Fibroblast of lung (primary cell): ENCODE measurements at regions not wholly inside any gene's neighbourhood (a gene's known extent, or its start where the extent isn't known, plus 50 kb on each side); places are given as distances from the start of the nearest gene placed in this dataset.

Experiments used
- EZH2 ChIP-seq: IDR thresholded peaks from 2 replicates; pipeline ENCODE4 v1.5.1; 2012; ENCODE audit warnings: low read length, control low read depth, mild to moderate bottlenecking; ENCODE audit errors: missing control alignments
- TF ChIP-seq, protein P1 (sequence below), 2 donors: IDR thresholded peaks in 1 of 2; conservative IDR thresholded peaks in 1 of 2; 1 replicate in 1 of 2; 2 replicates in 1 of 2; pipeline ENCODE4 v1.5.1; 2011 to 2012; ENCODE audit warnings: low read length in 2 of 2, control low read depth in 1 of 2, inconsistent platforms in 1 of 2, low read depth in 1 of 2, mild to moderate bottlenecking in 1 of 2

DNA sequence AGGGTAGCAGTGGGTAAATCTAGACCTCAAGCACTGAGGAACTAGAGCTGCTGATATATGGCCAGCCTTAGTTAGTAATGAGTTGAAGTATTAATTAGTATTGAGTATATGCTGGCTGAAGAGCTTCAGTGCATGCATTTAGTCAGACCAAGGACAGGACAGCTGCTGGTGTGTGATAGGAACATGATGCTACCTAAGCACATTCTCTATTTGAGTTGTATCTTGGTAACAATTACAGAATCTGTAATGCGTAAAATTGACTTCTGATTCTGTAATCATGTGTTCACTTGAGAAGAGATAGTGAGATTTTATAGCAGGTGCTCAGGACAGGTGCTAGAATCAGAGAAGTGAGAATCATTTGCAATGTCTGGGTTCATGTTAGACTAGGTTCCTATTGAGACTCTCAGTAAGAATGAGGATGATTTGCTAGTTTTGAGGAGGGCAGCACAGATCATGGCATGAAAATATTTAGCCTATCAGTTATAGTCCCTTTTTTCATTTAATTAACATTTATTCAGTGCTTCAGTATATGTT lies 369.4 kb upstream of the HS3ST5 start:
- TF ChIP-seq, protein P1, sequence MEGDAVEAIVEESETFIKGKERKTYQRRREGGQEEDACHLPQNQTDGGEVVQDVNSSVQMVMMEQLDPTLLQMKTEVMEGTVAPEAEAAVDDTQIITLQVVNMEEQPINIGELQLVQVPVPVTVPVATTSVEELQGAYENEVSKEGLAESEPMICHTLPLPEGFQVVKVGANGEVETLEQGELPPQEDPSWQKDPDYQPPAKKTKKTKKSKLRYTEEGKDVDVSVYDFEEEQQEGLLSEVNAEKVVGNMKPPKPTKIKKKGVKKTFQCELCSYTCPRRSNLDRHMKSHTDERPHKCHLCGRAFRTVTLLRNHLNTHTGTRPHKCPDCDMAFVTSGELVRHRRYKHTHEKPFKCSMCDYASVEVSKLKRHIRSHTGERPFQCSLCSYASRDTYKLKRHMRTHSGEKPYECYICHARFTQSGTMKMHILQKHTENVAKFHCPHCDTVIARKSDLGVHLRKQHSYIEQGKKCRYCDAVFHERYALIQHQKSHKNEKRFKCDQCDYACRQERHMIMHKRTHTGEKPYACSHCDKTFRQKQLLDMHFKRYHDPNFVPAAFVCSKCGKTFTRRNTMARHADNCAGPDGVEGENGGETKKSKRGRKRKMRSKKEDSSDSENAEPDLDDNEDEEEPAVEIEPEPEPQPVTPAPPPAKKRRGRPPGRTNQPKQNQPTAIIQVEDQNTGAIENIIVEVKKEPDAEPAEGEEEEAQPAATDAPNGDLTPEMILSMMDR (conservative IDR thresholded peaks at IDR 0.05 in 1 of 2, IDR thresholded peaks at IDR 0.05 in 1 of 2; ENCODE audit: low read depth in 1 of 2, low read length in 2 of 2), result no peak
- no peak for TF ChIP-seq EZH2
